ENCODE measurements at regions not wholly inside any gene's neighbourhood (a gene's known extent, or its start where the extent isn't known, plus 50 kb on each side); places are given as distances from the start of the nearest gene placed in this dataset.

GRCh38 chr1:40923511-40924020 is 55.9 kb upstream of the CTPS1 start:
- Histone ChIP-seq H3K9me3 (ENCODE audit: control insufficient read depth in 2 of 2, low read length in 2 of 2) (no peaks in the 10 kb centered on the region), H3K4me3 (ENCODE audit: low read depth, low read length) (no peak overlapping the region), H3K27me3 (ENCODE audit: control insufficient read depth, insufficient read depth, low read length) (no peaks in the 10 kb centered on the region), H3K36me3 (ENCODE audit: control insufficient read depth, insufficient read depth, low read length) (no peaks in the 10 kb centered on the region), H3K27ac (ENCODE audit: insufficient read depth, low read length, poor library complexity, severe bottlenecking) (no peak overlapping the region), H3K4me1 (ENCODE audit: control insufficient read depth, insufficient read depth, low read length, poor library complexity, severe bottlenecking) (no peaks in the 10 kb centered on the region)
- no peak overlapping the region for H3K4me3 Mint-ChIP-seq
- H3K4me1 Mint-ChIP-seq, result no peaks in the 10 kb centered on the region
- ATAC-seq (ENCODE audit: low read depth in 2 of 2), result no peak
- H3K27ac Mint-ChIP-seq, result no peak overlapping the region
- peaks cover 0 to 2% (median 0%) of the 10 kb centered on the region in 7 donors for H3K9me3 Mint-ChIP-seq
- no peaks in the 10 kb centered on the region for H3K36me3 Mint-ChIP-seq
- H3K27me3 Mint-ChIP-seq, result no peaks in the 10 kb centered on the region
- no peak for DNase-seq

DNA sequence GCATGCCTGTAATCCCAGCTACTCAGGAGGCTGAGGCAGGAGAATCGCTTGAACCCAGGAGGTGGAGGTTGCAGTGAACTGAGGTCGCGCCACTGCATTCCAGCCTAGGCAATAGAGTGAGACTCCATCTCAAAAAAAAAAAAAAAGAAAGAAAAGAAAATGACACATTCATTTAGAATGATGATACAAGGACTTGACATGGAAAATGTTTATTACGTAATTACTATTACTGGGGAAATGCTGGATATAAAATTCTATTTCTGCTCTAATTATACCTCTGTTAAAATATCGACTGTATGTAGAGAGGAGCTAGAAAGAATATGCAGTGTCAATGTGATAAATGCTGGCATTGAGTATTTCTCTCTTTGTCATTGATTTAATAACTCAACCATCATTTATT is 54.7 kb upstream of the CTPS1 start:
- Histone ChIP-seq H3K27ac (ENCODE audit: insufficient read depth, low read length, poor library complexity, severe bottlenecking) (no peak overlapping the region), H3K36me3 (ENCODE audit: control insufficient read depth, insufficient read depth, low read length) (no peaks in the 10 kb centered on the region), H3K4me1 (ENCODE audit: control insufficient read depth, insufficient read depth, low read length, poor library complexity, severe bottlenecking) (no peaks in the 10 kb centered on the region), H3K27me3 (ENCODE audit: control insufficient read depth, insufficient read depth, low read length) (no peaks in the 10 kb centered on the region), H3K9me3 (ENCODE audit: control insufficient read depth in 2 of 2, low read length in 2 of 2) (no peaks in the 10 kb centered on the region), H3K4me3 (ENCODE audit: low read depth, low read length) (no peak overlapping the region)
- H3K36me3 Mint-ChIP-seq, result no peaks in the 10 kb centered on the region
- H3K9me3 Mint-ChIP-seq, result peaks cover 0 to 2% (median 0%) of the 10 kb centered on the region in 7 donors
- DNase-seq (no peak), ATAC-seq (ENCODE audit: low read depth in 2 of 2) (no peak)
- H3K4me3 Mint-ChIP-seq, result no peak overlapping the region
- no peaks in the 10 kb centered on the region for H3K4me1 Mint-ChIP-seq
- no peaks in the 10 kb centered on the region for H3K27me3 Mint-ChIP-seq
- H3K27ac Mint-ChIP-seq, result no peak overlapping the region

DNA sequence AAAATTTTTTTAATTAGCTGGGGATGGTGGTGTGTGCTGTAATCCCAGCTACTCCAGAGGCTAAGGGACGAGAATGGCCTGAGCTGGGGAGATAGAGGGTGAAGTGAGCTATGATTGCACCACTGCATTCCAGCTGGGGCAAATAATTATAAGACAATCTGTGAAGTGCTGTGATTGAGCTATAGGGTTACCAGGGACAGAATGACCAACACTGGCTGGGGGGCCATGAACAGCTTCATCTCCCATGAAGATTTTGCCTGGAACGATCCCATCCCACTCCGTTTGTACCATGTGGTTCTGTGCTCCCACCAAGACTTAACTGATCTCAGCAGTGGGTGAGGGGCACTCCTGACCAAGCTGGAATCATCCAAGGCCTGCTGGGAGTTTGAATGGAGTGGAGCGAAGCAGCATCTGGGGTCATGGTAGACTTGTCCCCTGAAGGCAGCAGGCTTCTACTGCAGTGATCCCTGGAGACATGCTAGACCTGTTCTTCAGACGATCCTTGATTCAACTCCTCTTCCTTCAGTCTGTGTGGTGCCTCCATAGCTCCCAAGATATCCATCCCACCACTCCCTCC is 53.6 kb upstream of the CTPS1 start:
- Mint-ChIP-seq H3K36me3 (no peaks in the 10 kb centered on the region), H3K9me3 (no peaks in the 10 kb centered on the region), H3K27me3 (no peaks in the 10 kb centered on the region), H3K4me3 (no peak overlapping the region), H3K4me1 (no peaks in the 10 kb centered on the region), H3K27ac (no peak overlapping the region)
- DNase-seq, result no peak
- Histone ChIP-seq H3K27me3 (ENCODE audit: control insufficient read depth, insufficient read depth, low read length) (no peaks in the 10 kb centered on the region), H3K9me3 (ENCODE audit: control insufficient read depth in 2 of 2, low read length in 2 of 2) (no peaks in the 10 kb centered on the region), H3K4me1 (ENCODE audit: control insufficient read depth, insufficient read depth, low read length, poor library complexity, severe bottlenecking) (no peaks in the 10 kb centered on the region), H3K27ac (ENCODE audit: insufficient read depth, low read length, poor library complexity, severe bottlenecking) (no peak overlapping the region), H3K4me3 (ENCODE audit: low read depth, low read length) (no peak overlapping the region), H3K36me3 (ENCODE audit: control insufficient read depth, insufficient read depth, low read length) (no peaks in the 10 kb centered on the region)
- ATAC-seq (ENCODE audit: low read depth in 2 of 2), result no peak

- no peaks in the 10 kb centered on the region for H3K36me3 Mint-ChIP-seq
- Histone ChIP-seq H3K27me3 (ENCODE audit: control insufficient read depth, insufficient read depth, low read length) (no peaks in the 10 kb centered on the region), H3K9me3 (ENCODE audit: control insufficient read depth in 2 of 2, low read length in 2 of 2) (no peaks in the 10 kb centered on the region), H3K4me1 (ENCODE audit: control insufficient read depth, insufficient read depth, low read length, poor library complexity, severe bottlenecking) (no peaks in the 10 kb centered on the region), H3K36me3 (ENCODE audit: control insufficient read depth, insufficient read depth, low read length) (no peaks in the 10 kb centered on the region), H3K4me3 (ENCODE audit: low read depth, low read length) (no peak overlapping the region), H3K27ac (ENCODE audit: insufficient read depth, low read length, poor library complexity, severe bottlenecking) (no peak overlapping the region)
- H3K27me3 Mint-ChIP-seq, result no peaks in the 10 kb centered on the region
- H3K4me1 Mint-ChIP-seq, result no peaks in the 10 kb centered on the region
- ATAC-seq (ENCODE audit: low read depth in 2 of 2) (no peak), DNase-seq (no peak)
- no peaks in the 10 kb centered on the region for H3K9me3 Mint-ChIP-seq
- no peak overlapping the region for H3K4me3 Mint-ChIP-seq
- H3K27ac Mint-ChIP-seq, result no peak overlapping the region
Observed at GRCh38 chr1:40926441-40926840, 53.1 kb upstream of the CTPS1 start.

DNA sequence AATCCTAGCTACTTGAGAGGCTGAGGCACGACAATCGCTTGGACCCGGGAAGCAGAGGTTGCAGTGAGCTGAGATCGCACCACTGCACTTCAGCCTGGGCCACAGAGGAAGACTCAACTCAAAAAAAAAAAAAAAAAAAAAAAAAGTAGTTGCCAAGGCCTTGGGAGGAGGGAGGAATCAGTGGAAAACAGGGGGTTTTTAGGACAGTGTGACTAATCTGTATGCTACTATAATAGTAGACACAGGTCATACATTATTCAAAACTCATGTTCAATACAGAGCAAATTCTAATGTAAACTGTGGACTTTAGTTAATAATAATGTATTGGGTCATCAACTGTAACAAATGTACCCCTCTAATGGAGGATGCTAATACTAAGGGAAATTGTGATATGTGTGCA is 51.7 kb upstream of the CTPS1 start:
- ATAC-seq (ENCODE audit: low read depth in 2 of 2) (no peak), DNase-seq (no peak)
- Histone ChIP-seq H3K9me3 (ENCODE audit: control insufficient read depth in 2 of 2, low read length in 2 of 2) (no peaks in the 10 kb centered on the region), H3K36me3 (ENCODE audit: control insufficient read depth, insufficient read depth, low read length) (no peaks in the 10 kb centered on the region), H3K27ac (ENCODE audit: insufficient read depth, low read length, poor library complexity, severe bottlenecking) (no peak overlapping the region), H3K4me1 (ENCODE audit: control insufficient read depth, insufficient read depth, low read length, poor library complexity, severe bottlenecking) (no peaks in the 10 kb centered on the region), H3K27me3 (ENCODE audit: control insufficient read depth, insufficient read depth, low read length) (no peaks in the 10 kb centered on the region), H3K4me3 (ENCODE audit: low read depth, low read length) (no peak overlapping the region)
- H3K27ac Mint-ChIP-seq, result no peak overlapping the region
- no peaks in the 10 kb centered on the region for H3K9me3 Mint-ChIP-seq
- no peak overlapping the region for H3K4me3 Mint-ChIP-seq
- H3K36me3 Mint-ChIP-seq, result no peaks in the 10 kb centered on the region
- peaks cover 4% of the 10 kb centered on the region for H3K27me3 Mint-ChIP-seq
- H3K4me1 Mint-ChIP-seq, result no peaks in the 10 kb centered on the region

GRCh38 chr1:40928699-40929098 is 50.8 kb upstream of the CTPS1 start:
- Histone ChIP-seq H3K9me3 (ENCODE audit: control insufficient read depth in 2 of 2, low read length in 2 of 2) (no peaks in the 10 kb centered on the region), H3K27ac (ENCODE audit: insufficient read depth, low read length, poor library complexity, severe bottlenecking) (no peak overlapping the region), H3K36me3 (ENCODE audit: control insufficient read depth, insufficient read depth, low read length) (no peaks in the 10 kb centered on the region), H3K4me3 (ENCODE audit: low read depth, low read length) (no peak overlapping the region), H3K4me1 (ENCODE audit: control insufficient read depth, insufficient read depth, low read length, poor library complexity, severe bottlenecking) (no peaks in the 10 kb centered on the region), H3K27me3 (ENCODE audit: control insufficient read depth, insufficient read depth, low read length) (peaks cover 2% of the 10 kb centered on the region)
- DNase-seq, result no peak
- H3K4me3 Mint-ChIP-seq, result no peak overlapping the region
- no peaks in the 10 kb centered on the region for H3K4me1 Mint-ChIP-seq
- no peak overlapping the region for H3K27ac Mint-ChIP-seq
- H3K36me3 Mint-ChIP-seq, result no peaks in the 10 kb centered on the region
- peaks cover 5% of the 10 kb centered on the region for H3K27me3 Mint-ChIP-seq
- no peak for ATAC-seq (ENCODE audit: low read depth in 2 of 2)
- no peaks in the 10 kb centered on the region for H3K9me3 Mint-ChIP-seq

- Histone ChIP-seq H3K27me3 (ENCODE audit: control insufficient read depth, insufficient read depth, low read length) (peaks cover 2% of the 10 kb centered on the region), H3K4me3 (ENCODE audit: low read depth, low read length) (no peak overlapping the region), H3K27ac (ENCODE audit: insufficient read depth, low read length, poor library complexity, severe bottlenecking) (no peak overlapping the region), H3K36me3 (ENCODE audit: control insufficient read depth, insufficient read depth, low read length) (no peaks in the 10 kb centered on the region), H3K9me3 (ENCODE audit: control insufficient read depth in 2 of 2, low read length in 2 of 2) (no peaks in the 10 kb centered on the region), H3K4me1 (ENCODE audit: control insufficient read depth, insufficient read depth, low read length, poor library complexity, severe bottlenecking) (no peaks in the 10 kb centered on the region)
- no peaks in the 10 kb centered on the region for H3K9me3 Mint-ChIP-seq
- DNase-seq (no peak), ATAC-seq (ENCODE audit: low read depth in 2 of 2) (no peak)
- H3K27ac Mint-ChIP-seq, result no peak overlapping the region
- peaks cover 9% of the 10 kb centered on the region for H3K27me3 Mint-ChIP-seq
- H3K4me1 Mint-ChIP-seq, result no peaks in the 10 kb centered on the region
- H3K36me3 Mint-ChIP-seq, result no peaks in the 10 kb centered on the region
- H3K4me3 Mint-ChIP-seq, result no peak overlapping the region
Observed at GRCh38 chr1:40929155-40929554, 50.3 kb upstream of the CTPS1 start.
